Activated T-cell treated with anti-CD3 and anti-CD28 coated beads, Interleukin-2, amount 50 U/mL, for 72 hours (primary cell): ENCODE measurements at regions not wholly inside any gene's neighbourhood (a gene's known extent, or its start where the extent isn't known, plus 50 kb on each side); places are given as distances from the start of the nearest gene placed in this dataset.

Experiments used
- ATAC-seq, 2 donors: fragments of 150-1000 bp; cut with Tn5 transposase; replicated peaks in 1 of 2; 2 replicates each; pipeline ENCODE4 v1.10.0; 2021; ENCODE audit warnings: moderate library complexity in 2 of 2, mild to moderate bottlenecking in 1 of 2
- DNase-seq, 2 donors: peaks; one replicate each; pipeline ENCODE4 v3.0.0; 2021 to 2022; ENCODE audit warnings: mixed read lengths in 1 of 2
- H3K27ac Mint-ChIP-seq: one replicate; pipeline ENCODE4 v1.8.0; 2022; ENCODE audit warnings: mild to moderate bottlenecking, moderate library complexity, mixed read lengths
- H3K27me3 Mint-ChIP-seq: one replicate; pipeline ENCODE4 v1.8.0; 2022; ENCODE audit warnings: low read depth, mixed read lengths
- H3K36me3 Mint-ChIP-seq, 2 donors: one replicate each; pipeline ENCODE4 v1.8.0; 2022; ENCODE audit warnings: mixed read lengths in 2 of 2, mild to moderate bottlenecking in 1 of 2; ENCODE audit not compliant: insufficient read depth in 2 of 2
- H3K4me1 Mint-ChIP-seq: one replicate; pipeline ENCODE4 v1.8.0; 2022; ENCODE audit warnings: low read depth, mixed read lengths
- H3K4me3 Mint-ChIP-seq, 2 donors: one replicate each; pipeline ENCODE4 v1.8.0; 2022; ENCODE audit warnings: mild to moderate bottlenecking in 2 of 2, mixed read lengths in 2 of 2, moderate library complexity in 2 of 2
- H3K9me3 Mint-ChIP-seq, 2 donors: one replicate each; pipeline ENCODE4 v1.8.0; 2022; ENCODE audit warnings: mixed read lengths in 2 of 2

GRCh38 chr14:30082486-30082885 is 154.8 kb upstream of the PRKD1 start:
- ATAC-seq = no peak
- no peak for DNase-seq
- Mint-ChIP-seq H3K27ac (no peak overlapping the region), H3K9me3 (peaks cover 2% of the 10 kb centered on the region in 2 donors), H3K4me3 (no peak overlapping the region), H3K4me1 (no peaks in the 10 kb centered on the region), H3K36me3 (no peaks in the 10 kb centered on the region), H3K27me3 (no peaks in the 10 kb centered on the region)

GRCh38 chr14:30084811-30085210 is 157.2 kb upstream of the PRKD1 start:
- no peak overlapping the region for H3K27ac Mint-ChIP-seq
- no peak overlapping the region for H3K4me3 Mint-ChIP-seq
- DNase-seq (no peak), ATAC-seq (no peak)
- H3K36me3 Mint-ChIP-seq = peaks cover 0 to 3% of the 10 kb centered on the region in 2 donors
- peaks cover 3% of the 10 kb centered on the region in 2 donors for H3K9me3 Mint-ChIP-seq
- no peaks in the 10 kb centered on the region for H3K4me1 Mint-ChIP-seq
- no peaks in the 10 kb centered on the region for H3K27me3 Mint-ChIP-seq

- no peaks in the 10 kb centered on the region for H3K27me3 Mint-ChIP-seq
- no peaks in the 10 kb centered on the region for H3K4me1 Mint-ChIP-seq
- H3K9me3 Mint-ChIP-seq = peaks cover 1 to 6% of the 10 kb centered on the region in 2 donors
- H3K27ac Mint-ChIP-seq = no peak overlapping the region
- DNase-seq (no peak), ATAC-seq (no peak)
- H3K4me3 Mint-ChIP-seq = no peak overlapping the region
- H3K36me3 Mint-ChIP-seq = peaks cover 0 to 6% of the 10 kb centered on the region in 2 donors
Observed at GRCh38 chr14:30085943-30086342, 158.3 kb upstream of the PRKD1 start.

GRCh38 chr14:30088620-30089019 is 161.0 kb upstream of the PRKD1 start:
- H3K36me3 Mint-ChIP-seq = peaks cover 0 to 7% of the 10 kb centered on the region in 2 donors
- H3K4me1 Mint-ChIP-seq = no peaks in the 10 kb centered on the region
- no peak overlapping the region for H3K27ac Mint-ChIP-seq
- H3K4me3 Mint-ChIP-seq = no peak overlapping the region
- peaks cover 4 to 15% of the 10 kb centered on the region in 2 donors for H3K9me3 Mint-ChIP-seq
- no peak for DNase-seq
- H3K27me3 Mint-ChIP-seq = no peaks in the 10 kb centered on the region
- ATAC-seq = no peak

GRCh38 chr14:30108975-30109700 is 181.5 kb upstream of the PRKD1 start:
- DNase-seq = no peak
- H3K4me1 Mint-ChIP-seq = no peaks in the 10 kb centered on the region
- no peak for ATAC-seq
- H3K9me3 Mint-ChIP-seq = peaks cover 2 to 4% of the 10 kb centered on the region in 2 donors
- H3K4me3 Mint-ChIP-seq = no peak overlapping the region
- H3K36me3 Mint-ChIP-seq = no peaks in the 10 kb centered on the region
- no peaks in the 10 kb centered on the region for H3K27me3 Mint-ChIP-seq
- H3K27ac Mint-ChIP-seq = no peak overlapping the region

- H3K9me3 Mint-ChIP-seq = no peaks in the 10 kb centered on the region
- ATAC-seq (no peak), DNase-seq (no peak)
- no peaks in the 10 kb centered on the region for H3K4me1 Mint-ChIP-seq
- no peak overlapping the region for H3K4me3 Mint-ChIP-seq
- no peak overlapping the region for H3K27ac Mint-ChIP-seq
- no peaks in the 10 kb centered on the region for H3K27me3 Mint-ChIP-seq
- H3K36me3 Mint-ChIP-seq = no peaks in the 10 kb centered on the region
Observed at GRCh38 chr14:30114051-30114450, 186.4 kb upstream of the PRKD1 start.

GRCh38 chr14:30115756-30116155 is 188.1 kb upstream of the PRKD1 start:
- no peaks in the 10 kb centered on the region for H3K27me3 Mint-ChIP-seq
- DNase-seq (no peak), ATAC-seq (no peak)
- no peaks in the 10 kb centered on the region for H3K9me3 Mint-ChIP-seq
- no peak overlapping the region for H3K4me3 Mint-ChIP-seq
- no peaks in the 10 kb centered on the region for H3K4me1 Mint-ChIP-seq
- H3K36me3 Mint-ChIP-seq = no peaks in the 10 kb centered on the region
- no peak overlapping the region for H3K27ac Mint-ChIP-seq

GRCh38 chr14:30118992-30119640 is 191.5 kb upstream of the PRKD1 start:
- no peaks in the 10 kb centered on the region for H3K9me3 Mint-ChIP-seq
- DNase-seq (no peak), ATAC-seq (no peak)
- H3K36me3 Mint-ChIP-seq = no peaks in the 10 kb centered on the region
- no peak overlapping the region for H3K4me3 Mint-ChIP-seq
- no peaks in the 10 kb centered on the region for H3K4me1 Mint-ChIP-seq
- H3K27ac Mint-ChIP-seq = no peak overlapping the region
- H3K27me3 Mint-ChIP-seq = no peaks in the 10 kb centered on the region

GRCh38 chr14:30125322-30125979 is 197.8 kb upstream of the PRKD1 start:
- Mint-ChIP-seq H3K4me1 (no peaks in the 10 kb centered on the region), H3K9me3 (peaks cover 0 to 3% of the 10 kb centered on the region in 2 donors), H3K4me3 (no peak overlapping the region), H3K27me3 (no peaks in the 10 kb centered on the region), H3K36me3 (no peaks in the 10 kb centered on the region), H3K27ac (no peak overlapping the region)
- DNase-seq (no peak), ATAC-seq (no peak)

GRCh38 chr14:30129807-30130206 is 202.2 kb upstream of the PRKD1 start:
- H3K9me3 Mint-ChIP-seq = peaks cover 0 to 3% of the 10 kb centered on the region in 2 donors
- H3K27me3 Mint-ChIP-seq = no peaks in the 10 kb centered on the region
- ATAC-seq = no peak
- DNase-seq = no peak
- no peak overlapping the region for H3K27ac Mint-ChIP-seq
- no peak overlapping the region for H3K4me3 Mint-ChIP-seq
- no peaks in the 10 kb centered on the region for H3K36me3 Mint-ChIP-seq
- no peaks in the 10 kb centered on the region for H3K4me1 Mint-ChIP-seq

- no peak for ATAC-seq
- DNase-seq = no peak
- no peaks in the 10 kb centered on the region for H3K4me1 Mint-ChIP-seq
- no peaks in the 10 kb centered on the region for H3K27me3 Mint-ChIP-seq
- H3K36me3 Mint-ChIP-seq = no peaks in the 10 kb centered on the region
- H3K27ac Mint-ChIP-seq = no peak overlapping the region
- H3K4me3 Mint-ChIP-seq = no peak overlapping the region
- peaks cover 0 to 3% of the 10 kb centered on the region in 2 donors for H3K9me3 Mint-ChIP-seq
Observed at GRCh38 chr14:30131581-30132097, 204.0 kb upstream of the PRKD1 start.

GRCh38 chr14:30132196-30132595 is 204.5 kb upstream of the PRKD1 start:
- DNase-seq = no peak
- no peak overlapping the region for H3K4me3 Mint-ChIP-seq
- no peak overlapping the region for H3K27ac Mint-ChIP-seq
- no peak for ATAC-seq
- no peaks in the 10 kb centered on the region for H3K27me3 Mint-ChIP-seq
- no peaks in the 10 kb centered on the region for H3K4me1 Mint-ChIP-seq
- H3K36me3 Mint-ChIP-seq = no peaks in the 10 kb centered on the region
- peaks cover 0 to 3% of the 10 kb centered on the region in 2 donors for H3K9me3 Mint-ChIP-seq

- no peaks in the 10 kb centered on the region for H3K9me3 Mint-ChIP-seq
- no peak for DNase-seq
- no peaks in the 10 kb centered on the region for H3K36me3 Mint-ChIP-seq
- H3K4me3 Mint-ChIP-seq = no peak overlapping the region
- no peaks in the 10 kb centered on the region for H3K4me1 Mint-ChIP-seq
- ATAC-seq = no peak
- no peak overlapping the region for H3K27ac Mint-ChIP-seq
- no peaks in the 10 kb centered on the region for H3K27me3 Mint-ChIP-seq
Observed at GRCh38 chr14:30134936-30135335, 207.3 kb upstream of the PRKD1 start.
